Kidney (tissue), 13 donors: ENCODE measurements at regions not wholly inside any gene's neighbourhood (a gene's known extent, or its start where the extent isn't known, plus 50 kb on each side); places are given as distances from the start of the nearest gene placed in this dataset.

Experiments
- DNase-seq, 5 donors: peaks; one replicate each; pipeline ENCODE4 v3.0.0-alpha.2; 2013 to 2020
- FAIRE-seq: peaks from 2 replicates; lab custom pipeline; 2012; peaks lifted over from hg19 to GRCh38; lab: Jason Lieb, UNC
- H3K27ac ChIP-seq, 2 donors: one replicate each; pipeline ENCODE4 v1.7.0; 2013; ENCODE audit warnings: low read depth in 2 of 2, low read length in 2 of 2, inconsistent platforms in 1 of 2
- H3K27me3 ChIP-seq: one replicate; pipeline ENCODE4 v1.7.1; 2013; ENCODE audit warnings: low read length, inconsistent platforms; ENCODE audit not compliant: control insufficient read depth, insufficient read depth
- H3K36me3 ChIP-seq, 3 donors: one replicate each; pipeline versions ENCODE4 v1.7.0 to v1.7.1; 2013; ENCODE audit warnings: low read length in 3 of 3, control low read depth in 1 of 3, inconsistent platforms in 1 of 3; ENCODE audit not compliant: insufficient read depth in 3 of 3, control insufficient read depth in 2 of 3
- H3K4me1 ChIP-seq, 3 donors: one replicate each; pipeline versions ENCODE4 v1.7.0 to v1.7.1; 2013; ENCODE audit warnings: low read length in 3 of 3, inconsistent platforms in 1 of 3, low read depth in 1 of 3; ENCODE audit not compliant: control insufficient read depth in 2 of 3, insufficient read depth in 2 of 3
- H3K4me3 ChIP-seq, 3 donors: one replicate each; pipeline versions ENCODE4 v1.7.0 to v1.8.1; 2013; ENCODE audit warnings: low read length in 3 of 3, control low read depth in 1 of 3, inconsistent platforms in 1 of 3
- H3K9ac ChIP-seq, 3 donors: one replicate each; pipeline versions ENCODE4 v1.7.0 to v1.7.1; 2013; ENCODE audit warnings: low read length in 3 of 3, control low read depth in 1 of 3, inconsistent platforms in 1 of 3
- H3K9me3 ChIP-seq, 3 donors: one replicate each; pipeline versions ENCODE4 v1.7.0 to v1.7.1; 2013; ENCODE audit warnings: low read length in 3 of 3, control low read depth in 1 of 3, inconsistent platforms in 1 of 3; ENCODE audit not compliant: control insufficient read depth in 2 of 3, insufficient read depth in 1 of 3
- CTCF ChIP-seq: IDR thresholded peaks from 3 replicates; pipeline ENCODE4 v1.5.1; 2012; ENCODE audit warnings: mild to moderate bottlenecking, moderate library complexity, borderline replicate concordance; ENCODE audit not compliant: insufficient read depth; ENCODE audit errors: extremely low read depth
- intact Hi-C: fragments of 100-400 bp; cut with DNase I; formaldehyde crosslinking; loops from one replicate; pipeline ENCODE4 v1.11.1; 2022
- donor health status: control.
- donor health status: control.
- donor health status: control.
- donor health status: control.
- donor health status: control.
- donor health status: DM: yes; HTN: yes; CAD: no.
- donor health status: Normal renal cell carcinoma (clear cell type).

- Histone ChIP-seq H3K9me3 (no peaks in the 10 kb centered on the region), H3K27ac (no peak overlapping the region), H3K36me3 (no peaks in the 10 kb centered on the region), H3K27me3 (no peaks in the 10 kb centered on the region), H3K9ac (no peak overlapping the region), H3K4me1 (peaks cover 0 to 7% (median 0%) of the 10 kb centered on the region in 3 donors), H3K4me3 (no peak overlapping the region)
- intact Hi-C loops = no loop called here
- DNase-seq (no peak), FAIRE-seq (no peak)
- no peak for TF ChIP-seq CTCF
Measured at GRCh38 chr12:46109343-46110222, 119.2 kb upstream of the SCAF11 start.

- Histone ChIP-seq H3K4me1 (peaks cover 0 to 7% (median 0%) of the 10 kb centered on the region in 3 donors), H3K4me3 (no peak overlapping the region), H3K27me3 (no peaks in the 10 kb centered on the region), H3K36me3 (no peaks in the 10 kb centered on the region), H3K9ac (no peak overlapping the region), H3K27ac (no peak overlapping the region), H3K9me3 (no peaks in the 10 kb centered on the region)
- DNase-seq = no peak
- intact Hi-C loops = no loop called here
- no peak for TF ChIP-seq CTCF
- FAIRE-seq = no peak
Measured at GRCh38 chr12:46108721-46109120, 118.3 kb upstream of the SCAF11 start.

- Histone ChIP-seq H3K4me1 (peaks cover 0 to 7% (median 0%) of the 10 kb centered on the region in 3 donors), H3K9ac (no peak overlapping the region), H3K9me3 (no peaks in the 10 kb centered on the region), H3K27ac (no peak overlapping the region), H3K27me3 (no peaks in the 10 kb centered on the region), H3K4me3 (no peak overlapping the region), H3K36me3 (no peaks in the 10 kb centered on the region)
- DNase-seq (no peak), FAIRE-seq (no peak)
- no peak for TF ChIP-seq CTCF
- intact Hi-C loops = no loop called here
Measured at GRCh38 chr12:46107591-46107990, 117.2 kb upstream of the SCAF11 start.
